Cerebellar cortex (tissue), 1 donor: ENCODE measurements at regions not wholly inside any gene's neighbourhood (a gene's known extent, or its start where the extent isn't known, plus 50 kb on each side); places are given as distances from the start of the nearest gene placed in this dataset.
"Not testable (repeated sequence)": the region's sequence is repeated elsewhere in the genome, so short reads cannot be mapped to it uniquely, and the experiment has no call there.

Experiments
- DNase-seq: peaks from one replicate; pipeline ENCODE4 v3.0.0-alpha.2; 2015; ENCODE audit warnings: low spot score

DNA sequence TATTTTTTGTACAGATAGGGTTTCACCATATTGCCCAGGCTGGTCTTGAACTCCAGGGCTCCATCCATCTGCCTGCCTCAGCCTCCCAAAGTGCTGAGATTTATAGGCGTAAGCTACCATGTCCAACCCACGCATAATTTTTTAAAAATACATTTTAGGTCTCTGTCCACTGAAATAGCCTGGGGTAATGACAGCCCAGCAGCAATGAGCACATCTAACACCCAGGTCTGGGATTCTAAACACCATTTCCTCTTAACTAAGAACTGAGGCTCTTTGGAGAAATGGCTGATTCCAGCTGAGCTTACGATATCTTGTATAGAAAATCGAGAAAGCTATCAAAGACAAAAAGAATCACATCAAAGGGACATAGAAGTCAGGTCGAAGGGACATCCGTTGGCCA is 245.3 kb downstream of the PARN start:
- DNase-seq: no peak

DNA sequence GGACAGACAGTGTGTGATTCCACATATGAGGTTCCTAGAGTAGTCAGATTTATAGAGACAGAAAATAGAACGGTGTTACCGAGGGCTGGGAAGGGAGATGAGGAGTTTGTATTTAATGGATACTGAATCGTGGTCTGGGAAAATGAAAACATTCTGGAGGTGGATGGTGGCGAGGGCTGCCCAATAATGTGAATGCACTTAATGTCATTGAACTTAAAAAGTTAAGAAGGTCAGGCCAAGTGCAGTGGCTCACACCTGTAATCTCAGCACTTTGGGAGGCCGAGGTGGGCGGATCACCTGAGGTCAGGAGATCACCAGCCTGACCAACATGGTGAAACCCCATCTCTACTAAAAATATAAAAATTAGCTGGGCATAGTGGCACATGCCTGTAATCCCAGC is 246.2 kb downstream of the PARN start:
- not testable (repeated sequence) for DNase-seq

DNA sequence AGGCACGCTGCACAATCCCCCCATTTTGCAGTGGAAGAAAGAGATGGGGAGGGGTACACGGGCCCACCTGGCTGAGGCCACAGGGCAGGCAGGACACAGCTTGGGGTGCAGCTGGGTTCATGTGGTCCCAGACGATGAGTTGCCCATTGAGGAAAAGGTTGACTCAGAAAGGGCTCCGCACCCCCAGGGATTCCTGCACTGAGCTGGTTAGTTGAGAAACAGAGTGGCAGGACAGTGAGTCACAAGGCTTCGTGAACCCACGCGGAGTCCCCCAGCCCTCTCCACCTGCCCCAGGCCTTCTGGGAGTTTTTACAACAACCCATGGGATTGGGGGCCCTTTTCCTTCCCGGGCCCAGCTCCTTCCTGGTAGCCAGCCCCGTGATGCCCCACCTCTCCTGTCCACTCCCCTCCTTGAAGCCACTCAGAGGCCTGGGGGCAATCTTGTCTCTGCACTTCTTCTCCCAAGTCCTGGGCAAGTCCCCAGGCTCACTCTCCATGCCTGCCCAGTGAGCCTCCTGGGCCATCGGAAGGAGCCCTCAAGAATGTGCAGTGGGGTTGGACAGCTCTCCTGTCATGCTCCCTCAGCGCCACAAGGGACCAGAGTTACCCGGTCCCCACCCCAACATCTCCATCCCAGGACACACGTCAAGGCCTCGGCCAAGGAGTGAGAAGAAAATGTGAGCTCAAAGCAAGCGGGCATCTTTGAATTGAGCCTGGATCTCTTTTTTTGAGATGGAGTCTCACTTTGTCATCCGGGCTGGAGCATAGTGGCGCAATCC is 251.2 kb downstream of the PARN start:
- no peak for DNase-seq

DNA sequence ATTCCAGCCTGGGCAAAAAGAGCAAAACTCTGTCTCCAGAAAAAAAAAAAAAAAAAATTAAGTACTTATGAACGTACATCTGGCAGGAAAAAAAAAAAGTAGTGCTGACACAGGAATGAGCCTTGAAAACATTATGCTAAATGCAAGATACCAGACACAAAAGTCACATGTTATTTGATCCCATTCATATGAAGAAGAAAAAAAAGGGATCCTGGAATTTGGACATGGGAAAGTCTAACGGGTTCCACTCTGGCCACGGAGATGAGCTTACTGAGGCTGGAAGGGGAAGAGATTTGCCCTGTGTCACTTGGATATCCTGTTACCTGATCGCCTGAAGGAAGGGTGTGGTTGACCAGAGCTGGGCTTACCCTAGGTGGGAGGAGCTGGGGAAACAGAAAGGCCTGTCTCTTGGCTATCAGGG is 251.9 kb downstream of the PARN start:
- no peak for DNase-seq

DNA sequence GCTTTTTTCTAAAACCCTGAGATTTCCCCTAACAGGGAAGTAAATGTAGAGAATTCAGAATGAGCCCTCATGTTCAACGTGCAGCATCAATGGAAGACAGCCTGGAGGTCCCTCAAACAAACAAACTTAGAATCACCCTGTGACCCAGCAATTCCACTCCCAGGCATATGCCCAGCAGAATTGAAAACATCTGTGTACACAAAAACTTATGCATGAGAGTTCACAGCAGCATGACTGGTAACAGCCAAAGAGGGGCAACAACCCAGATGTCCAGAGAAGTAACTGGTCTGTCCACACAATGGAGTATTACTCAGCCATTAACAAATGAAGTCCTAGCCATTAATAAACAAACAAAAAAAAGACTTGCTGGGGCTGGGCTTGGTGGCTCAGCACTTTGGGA is 252.7 kb downstream of the PARN start:
- no peak for DNase-seq

DNA sequence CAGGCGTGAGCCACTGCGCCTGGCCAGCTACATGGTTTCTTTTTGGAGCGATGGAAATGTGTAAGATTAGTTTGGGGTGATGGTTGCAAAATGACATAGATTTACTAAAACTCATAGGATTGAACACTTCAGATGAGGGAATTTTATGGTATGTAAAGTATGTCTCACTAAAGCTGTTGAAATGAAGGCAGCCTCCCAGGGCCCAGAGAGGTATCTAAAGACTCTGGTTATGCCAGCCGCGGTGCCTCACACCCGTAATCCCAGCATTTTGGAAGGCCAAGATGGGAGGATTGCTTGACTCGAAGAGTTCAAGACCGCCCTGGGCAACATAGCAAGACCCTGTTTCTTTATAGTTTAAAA is 254.9 kb downstream of the PARN start:
- DNase-seq: no peak

DNA sequence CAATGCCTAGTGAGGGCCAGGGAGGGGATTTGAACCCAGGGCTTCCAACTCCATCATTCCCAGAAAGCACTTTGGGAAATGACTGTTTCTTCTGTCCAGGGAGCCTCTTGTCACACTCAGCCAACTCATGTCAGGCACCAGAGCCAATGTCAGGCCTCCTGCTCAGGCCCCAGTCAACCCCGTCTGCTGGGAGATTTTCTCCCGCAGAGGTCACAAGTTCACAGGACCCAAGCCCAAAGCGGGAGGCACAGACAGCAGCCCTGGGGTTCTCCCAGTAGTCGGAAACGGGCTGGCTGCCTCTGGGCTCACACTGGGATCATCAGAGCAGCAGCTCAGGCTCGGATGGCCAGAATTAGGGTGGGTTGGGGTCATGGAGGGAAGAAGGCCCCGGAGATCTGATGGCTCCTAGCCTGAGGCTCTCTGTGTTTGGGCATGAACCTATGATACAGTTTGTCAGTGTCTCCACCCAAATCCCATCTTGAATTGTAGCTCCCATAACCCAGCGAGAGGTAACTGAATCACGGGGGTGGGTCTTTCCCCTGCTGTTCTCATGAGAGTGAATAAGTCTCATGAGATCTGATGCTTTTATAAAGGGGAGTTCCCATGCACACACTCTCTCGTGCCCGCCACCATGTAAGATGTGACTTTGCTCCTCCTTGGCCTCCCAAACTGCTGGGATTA is 255.5 kb downstream of the PARN start:
- DNase-seq: no peak

DNA sequence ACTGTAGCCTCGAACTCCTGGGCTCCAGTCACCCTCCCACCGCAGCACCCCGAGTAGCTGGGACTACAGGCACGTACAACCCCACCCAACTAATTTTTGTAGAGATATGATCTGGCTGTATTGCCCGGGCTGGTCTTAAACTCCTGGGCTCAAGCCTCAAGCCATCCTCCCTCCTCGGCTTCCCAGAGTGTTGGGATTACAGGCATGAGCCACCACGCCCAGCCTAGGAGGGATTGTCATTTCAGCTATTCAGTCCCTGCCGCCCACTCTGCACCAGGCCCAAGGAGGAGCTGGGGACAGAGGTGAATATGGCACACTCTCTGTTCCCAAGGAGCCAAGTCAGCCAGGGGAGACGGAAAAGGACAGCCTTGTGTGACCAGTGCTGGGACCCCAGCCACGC is 256.2 kb downstream of the PARN start:
- no peak for DNase-seq

DNA sequence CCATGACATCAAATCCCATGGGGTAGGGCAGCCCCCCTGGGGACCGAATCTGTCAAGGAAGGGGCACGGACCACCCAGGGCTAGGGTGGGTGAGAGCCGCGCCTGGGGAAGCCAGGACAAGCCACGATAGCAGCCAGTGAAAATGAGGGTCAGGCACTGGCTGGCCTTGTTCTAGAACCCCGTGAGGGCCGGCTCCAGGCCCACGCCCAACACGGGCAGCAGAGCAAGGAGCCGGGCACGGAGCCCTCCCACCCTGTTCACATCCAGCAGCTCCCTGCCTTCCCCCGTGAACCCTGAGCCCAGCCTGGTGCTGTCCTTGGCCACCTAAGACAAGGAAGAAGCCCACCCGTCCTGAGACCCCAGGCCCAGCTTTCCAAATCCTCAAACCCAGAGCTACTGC is 256.7 kb downstream of the PARN start:
- DNase-seq: no peak

DNA sequence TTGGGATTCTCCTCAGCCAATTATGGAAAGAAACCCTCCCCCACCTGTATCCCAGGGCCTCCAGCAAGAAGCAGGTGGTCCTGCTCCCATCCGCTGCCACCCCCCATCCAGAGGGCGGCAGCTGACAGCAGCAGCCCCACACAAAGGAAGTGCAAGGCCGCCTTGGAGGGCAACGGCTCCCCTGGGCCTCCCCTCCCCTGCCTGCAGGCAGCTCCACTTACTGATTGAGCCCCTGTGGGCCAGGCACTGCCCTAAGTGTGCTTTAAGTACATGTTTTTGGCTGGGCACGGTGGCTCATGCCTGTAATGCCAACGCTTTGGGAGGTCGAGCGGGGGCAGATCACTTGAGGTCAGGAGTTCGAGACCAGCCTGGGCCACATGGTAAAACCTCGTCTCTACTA is 257.6 kb downstream of the PARN start:
- no peak for DNase-seq

DNA sequence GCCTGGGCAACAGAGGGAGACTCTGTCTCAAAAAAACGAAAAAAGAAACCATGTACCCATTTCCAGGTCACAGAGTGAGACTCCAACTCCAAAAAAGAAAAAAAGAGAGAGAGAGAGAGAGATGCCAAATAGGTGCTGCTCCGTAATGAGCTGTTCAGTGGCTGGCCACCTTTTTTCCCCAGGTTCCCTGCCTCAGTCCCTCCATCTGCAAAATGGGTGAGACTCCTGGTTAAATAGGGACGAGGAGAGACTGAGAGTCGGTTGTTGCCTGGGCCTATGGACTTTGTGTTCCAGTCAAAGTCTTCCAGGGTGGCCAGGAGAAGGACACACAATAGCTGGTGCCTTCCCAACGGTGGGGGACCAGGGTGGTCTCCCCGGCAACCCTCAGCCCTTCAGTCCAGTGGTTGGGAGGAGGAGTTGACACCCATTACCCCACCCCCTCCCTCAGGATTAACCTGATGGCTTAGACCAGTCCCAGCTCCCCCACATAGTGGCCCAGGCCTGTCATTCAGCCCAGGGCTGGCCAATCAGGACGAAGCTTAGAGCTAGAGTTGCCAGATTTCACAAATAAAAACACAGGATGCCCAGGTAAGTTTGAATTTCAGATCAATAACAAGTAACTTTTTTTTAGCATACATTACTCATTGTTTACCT is 258.2 kb downstream of the PARN start:
- no peak for DNase-seq

DNA sequence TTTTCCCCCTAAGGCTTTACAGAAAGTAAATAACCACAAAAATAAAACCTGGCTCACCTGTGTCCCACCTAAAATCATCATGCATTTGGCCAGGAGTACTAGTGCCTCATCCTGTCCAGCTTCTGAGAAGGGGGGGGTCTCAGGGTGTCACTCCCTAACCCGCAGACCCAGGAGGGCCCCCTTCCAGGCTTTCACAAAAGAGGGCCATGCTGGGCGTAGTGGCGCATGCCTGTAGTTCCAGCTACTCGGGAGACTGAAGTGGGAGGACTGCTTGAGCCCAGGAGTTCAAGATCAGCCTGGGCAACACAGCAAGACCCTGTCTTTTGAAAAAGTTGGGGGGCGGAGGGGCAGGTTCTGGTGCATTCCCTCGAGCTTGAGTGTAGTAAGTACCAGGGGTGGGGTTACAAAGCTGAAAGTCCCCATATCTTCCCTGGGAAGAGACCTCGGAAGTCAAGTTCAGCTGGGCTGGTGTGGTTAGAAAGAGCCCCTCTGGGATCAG is 259.3 kb downstream of the PARN start:
- DNase-seq: no peak

DNA sequence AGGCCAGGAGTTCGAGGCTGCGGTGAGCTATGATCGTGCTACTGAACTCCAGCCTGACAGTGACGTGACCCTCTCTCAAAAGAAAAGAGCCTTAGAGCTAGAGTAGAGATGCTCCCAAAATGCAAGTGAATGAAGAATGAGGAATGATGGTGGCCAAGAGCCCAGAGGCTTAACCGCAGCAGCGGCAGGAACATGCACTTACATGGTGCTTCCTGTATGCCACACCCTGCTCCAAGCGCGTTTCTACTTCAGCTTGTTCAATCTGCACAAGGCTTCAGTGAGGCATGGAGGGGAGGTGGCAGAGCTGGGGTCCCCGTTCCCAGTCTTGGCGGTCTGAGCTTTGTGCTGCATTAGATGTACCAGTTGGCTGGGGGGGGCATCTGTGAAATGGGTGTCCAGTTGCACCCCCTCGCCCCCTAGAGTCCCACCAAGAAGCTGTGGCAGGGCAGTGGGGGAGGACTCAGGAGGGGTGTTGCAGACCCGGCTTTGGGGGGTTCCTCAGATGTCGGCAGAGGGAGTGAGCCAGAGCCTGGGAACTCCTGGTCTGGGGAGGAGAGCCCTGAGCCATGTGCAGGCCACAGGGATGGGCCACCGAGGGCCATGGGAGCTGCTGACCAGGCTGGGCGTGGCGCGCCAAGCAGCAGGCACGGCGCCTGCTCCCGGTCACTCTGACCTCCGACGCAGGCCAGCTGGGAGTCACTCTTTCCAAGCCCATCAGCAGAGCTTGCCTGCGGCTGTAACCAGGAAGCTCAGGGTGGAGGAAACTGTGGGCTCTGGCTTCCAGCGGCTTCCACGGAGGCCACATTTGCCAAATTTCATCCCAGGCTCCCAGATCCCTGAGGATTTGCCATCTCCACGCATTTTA is 260.1 kb downstream of the PARN start:
- no peak for DNase-seq

DNA sequence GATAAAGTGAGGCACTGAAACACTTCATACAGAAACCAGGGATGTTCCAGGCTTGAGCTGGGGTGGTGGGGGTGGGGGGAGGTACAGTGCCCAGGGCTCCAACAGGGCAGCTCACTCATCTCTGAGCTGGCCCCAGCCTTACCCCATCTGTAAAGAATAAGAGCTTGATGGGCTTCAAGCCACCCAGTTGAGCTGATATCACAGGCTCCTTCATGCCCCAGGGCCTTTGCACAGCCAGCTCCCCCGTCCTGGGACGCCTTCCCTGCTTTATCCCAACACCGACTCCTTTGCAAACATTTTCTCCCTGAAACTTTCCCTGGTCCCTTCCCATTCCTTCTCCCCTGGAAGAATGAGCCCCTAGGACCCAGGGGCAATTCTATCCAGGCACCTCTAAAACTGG is 261.7 kb downstream of the PARN start:
- no peak for DNase-seq

DNA sequence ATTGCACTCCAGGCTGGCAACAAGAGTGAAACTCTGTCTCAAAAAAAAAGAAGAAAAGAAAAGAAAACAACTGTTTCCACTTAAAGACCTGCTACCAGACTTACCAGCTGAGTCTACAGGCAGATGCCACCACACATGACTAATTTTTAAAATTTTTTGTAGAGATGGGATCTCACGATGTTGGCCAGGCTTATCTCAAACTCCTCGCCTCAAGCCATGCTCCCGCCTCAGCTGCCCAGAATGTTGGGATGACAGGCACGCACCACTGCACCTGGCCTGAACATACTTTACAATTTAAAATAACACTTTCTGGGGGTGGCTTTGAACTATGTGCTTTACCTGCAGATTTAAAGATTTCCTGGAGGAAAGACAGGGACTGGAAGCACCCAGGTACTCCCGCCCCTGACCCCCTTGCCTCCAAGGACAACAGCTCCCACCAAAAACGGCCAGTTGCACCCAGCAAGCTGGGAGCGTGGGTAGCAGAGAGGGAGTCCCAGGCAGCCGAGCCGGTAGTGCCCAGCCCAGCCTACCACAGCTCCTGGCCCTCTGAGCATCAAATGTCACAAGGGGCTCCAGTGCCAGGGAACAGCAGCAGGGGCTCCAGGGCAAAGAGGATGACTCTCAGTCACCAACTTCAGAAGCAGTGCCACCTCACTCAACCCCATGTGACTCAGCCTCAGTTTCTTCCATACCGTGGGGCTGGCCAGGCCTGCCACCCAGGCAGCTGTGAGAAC is 262.9 kb downstream of the PARN start:
- DNase-seq: no peak

DNA sequence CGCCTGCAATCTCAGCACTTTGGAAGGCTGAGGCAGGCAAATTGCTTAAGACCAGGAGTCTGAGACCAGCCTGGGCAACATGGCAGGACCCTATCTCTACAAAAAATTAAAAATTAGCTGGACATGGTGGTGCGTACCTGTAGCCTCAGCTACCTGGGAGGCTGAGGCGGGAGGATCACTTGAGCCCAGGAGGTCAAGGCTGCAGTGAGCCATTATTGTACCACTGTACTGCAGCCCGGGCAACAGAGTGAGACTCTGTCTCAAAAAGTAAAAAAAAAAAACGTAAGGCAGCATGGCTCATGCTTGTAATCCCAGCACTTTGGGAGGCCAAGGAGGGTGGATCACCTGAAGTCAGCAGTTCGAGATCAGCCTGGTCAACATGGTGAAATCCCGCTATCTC is 263.6 kb downstream of the PARN start:
- DNase-seq: no peak

DNA sequence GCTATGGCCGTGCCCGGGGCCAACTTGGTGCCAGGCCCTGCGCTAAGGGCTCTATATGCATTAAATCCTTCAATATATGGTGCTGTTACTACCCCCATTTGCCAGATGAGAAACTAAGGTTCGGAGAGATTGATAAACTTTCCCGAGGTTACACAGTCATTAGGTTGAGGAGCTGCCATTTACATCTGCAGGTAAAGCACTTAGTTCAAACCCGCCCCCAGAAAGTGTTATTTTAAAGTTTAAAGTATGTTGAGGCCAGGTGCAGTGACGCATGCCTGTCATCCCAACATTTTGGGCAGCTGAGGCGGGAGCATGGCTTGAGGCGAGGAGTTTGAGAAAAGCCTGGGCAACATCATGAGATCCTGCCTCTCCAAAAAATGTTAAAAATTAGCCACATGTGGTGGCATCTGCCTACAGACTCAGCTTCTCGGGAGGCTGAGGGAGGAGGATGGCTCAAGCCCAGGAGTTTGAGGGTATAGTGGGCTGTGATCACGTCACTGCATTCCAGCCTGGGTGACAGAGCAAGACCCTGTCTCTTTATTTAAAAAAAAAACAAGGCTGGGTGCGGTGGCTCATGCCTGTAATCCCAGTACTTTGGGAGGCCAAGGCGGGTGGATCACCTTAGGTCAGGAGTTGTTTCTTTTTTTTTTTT is 264.7 kb downstream of the PARN start:
- no peak for DNase-seq

DNA sequence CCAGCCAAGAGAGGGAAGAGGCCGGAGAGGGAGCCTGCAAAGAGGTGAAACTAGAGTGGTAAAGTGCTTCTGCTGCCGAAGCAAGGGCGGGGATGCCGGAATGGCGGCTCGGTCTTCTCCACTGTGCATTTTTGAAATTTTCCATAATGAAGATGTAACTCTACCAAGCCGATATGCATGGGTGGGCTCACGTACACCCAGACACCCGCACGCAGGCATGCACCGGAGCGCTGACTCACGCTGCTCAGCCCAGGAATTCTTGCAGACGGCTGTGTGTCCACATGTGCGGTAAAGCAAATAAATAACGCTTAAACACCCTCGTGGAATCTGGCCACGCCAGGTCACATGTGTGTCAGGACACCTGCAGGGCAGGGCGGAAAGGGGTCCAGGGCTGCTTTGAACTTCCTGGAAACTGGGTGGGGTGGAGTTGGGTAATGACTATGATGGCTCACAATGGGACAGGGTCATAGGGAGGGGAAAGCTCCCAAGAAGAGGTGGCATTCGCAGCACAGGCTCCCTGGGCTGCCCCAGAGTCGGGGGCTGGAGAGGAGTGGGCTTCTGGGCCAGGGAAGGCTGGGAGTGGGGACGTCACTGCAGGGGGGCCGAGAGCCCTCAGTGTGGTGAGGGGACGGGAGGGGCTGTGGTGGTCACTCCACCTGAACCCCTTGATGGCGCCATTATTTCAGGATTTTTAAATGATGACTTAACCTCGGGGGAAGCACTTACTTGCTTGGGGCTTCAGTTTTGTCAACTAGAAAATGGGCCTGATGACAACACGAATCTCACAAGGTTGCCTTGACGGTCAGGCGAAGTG is 265.5 kb downstream of the PARN start:
- no peak for DNase-seq

DNA sequence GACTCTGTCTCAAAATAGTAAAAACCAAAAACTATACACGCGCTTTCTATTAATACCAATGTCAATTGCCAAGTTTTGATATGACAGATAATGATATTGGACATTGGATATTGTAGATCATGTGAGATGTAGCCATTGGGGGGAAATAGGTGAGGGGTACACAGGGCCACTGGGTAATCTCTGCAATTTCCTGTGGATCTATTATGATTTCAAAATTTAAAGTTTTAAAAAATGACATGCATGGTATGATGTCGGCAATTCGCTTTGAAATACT is 266.0 kb downstream of the PARN start:
- no peak for DNase-seq

DNA sequence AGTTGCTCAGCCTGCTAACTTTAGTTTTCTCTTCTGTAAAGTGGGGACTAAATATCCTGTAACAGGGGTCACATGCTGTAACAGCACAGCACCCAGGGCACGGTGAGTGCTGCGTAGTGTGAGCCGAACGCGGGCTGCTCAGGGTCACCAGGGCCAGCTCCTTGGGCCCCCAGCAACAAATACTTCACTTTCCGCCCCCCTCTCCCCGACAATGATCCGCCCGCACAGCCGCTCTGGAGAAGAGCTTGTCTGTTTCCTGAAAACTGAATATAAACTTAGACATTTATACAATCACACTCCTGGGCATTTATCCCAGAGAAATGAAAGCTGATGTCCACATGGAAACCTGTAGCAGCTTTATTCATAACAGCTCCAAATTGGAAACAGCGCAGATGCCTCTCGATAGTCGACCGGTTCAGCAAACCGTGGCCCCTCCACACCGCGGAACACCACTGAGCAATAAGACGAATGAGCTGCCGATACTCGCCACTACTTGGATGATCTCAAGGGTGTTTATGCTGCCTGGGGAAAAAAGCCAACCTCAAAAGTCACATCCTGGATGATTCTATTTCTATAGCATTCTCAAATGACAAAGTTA is 267.2 kb downstream of the PARN start:
- no peak for DNase-seq
